DND-41 (cell line): ENCODE measurements at regions not wholly inside any gene's neighbourhood (a gene's known extent, or its start where the extent isn't known, plus 50 kb on each side); places are given as distances from the start of the nearest gene placed in this dataset.

Experiments used
- ATAC-seq: fragments of 200-7000 bp; cut with Tn5 transposase; 3 replicates; pipeline ENCODE4 v1.9.1; 2021; ENCODE audit warnings: low read depth; ENCODE audit not compliant: insufficient read depth
- DNase-seq: peaks from one replicate; pipeline ENCODE4 v3.0.0-alpha.2; 2020
- H2AFZ ChIP-seq: 2 replicates; pipeline ENCODE4 v1.6.0; 2012; ENCODE audit warnings: low read depth, low read length
- H3K27ac ChIP-seq: 2 replicates; pipeline ENCODE4 v1.5.1; 2012; ENCODE audit warnings: low read length, inconsistent platforms
- H3K27me3 ChIP-seq: fragments of 200-600 bp; sonication (generic); 2 replicates; pipeline ENCODE4 v1.6.0; 2012; ENCODE audit warnings: low read length, mild to moderate bottlenecking, inconsistent platforms; ENCODE audit not compliant: insufficient read depth, poor library complexity
- H3K36me3 ChIP-seq: 2 replicates; pipeline ENCODE4 v1.5.1; 2012; ENCODE audit warnings: low read length, inconsistent platforms; ENCODE audit not compliant: insufficient read depth
- H3K4me1 ChIP-seq: 2 replicates; pipeline ENCODE4 v1.5.1; 2012; ENCODE audit warnings: mild to moderate bottlenecking, low read length; ENCODE audit not compliant: insufficient read depth
- H3K4me2 ChIP-seq: 2 replicates; pipeline ENCODE4 v1.6.0; 2012; ENCODE audit warnings: mild to moderate bottlenecking, moderate library complexity, low read length, inconsistent platforms; ENCODE audit not compliant: insufficient read depth
- H3K4me3 ChIP-seq, 2 experiments: fragments of 200-600 bp in 1 of 2; shearing (Covaris generic) in 1 of 2; 2 replicates each; pipeline ENCODE4 v1.5.1; 2012 to 2016; ENCODE audit warnings: inconsistent platforms in 2 of 2, low read length in 2 of 2, mild to moderate bottlenecking in 2 of 2, low read depth in 1 of 2, moderate library complexity in 1 of 2
- H3K79me2 ChIP-seq: 2 replicates; pipeline ENCODE4 v1.6.0; 2012; ENCODE audit warnings: low read length, inconsistent platforms; ENCODE audit not compliant: insufficient read depth
- H3K9ac ChIP-seq: 2 replicates; pipeline ENCODE4 v1.6.0; 2012; ENCODE audit warnings: low read depth, mild to moderate bottlenecking, inconsistent platforms, low read length, moderate library complexity
- H3K9me3 ChIP-seq: 2 replicates; pipeline ENCODE4 v1.5.1; 2012; ENCODE audit warnings: low read length, moderate library complexity, mild to moderate bottlenecking, inconsistent platforms; ENCODE audit not compliant: insufficient read depth, severe bottlenecking
- H4K20me1 ChIP-seq: 2 replicates; pipeline ENCODE4 v1.6.0; 2012; ENCODE audit warnings: low read length; ENCODE audit not compliant: insufficient read depth
- CTCF ChIP-seq: IDR thresholded peaks from 2 replicates; pipeline ENCODE4 v1.5.1; 2012; ENCODE audit warnings: borderline replicate concordance, low read length, moderate library complexity, mild to moderate bottlenecking; ENCODE audit not compliant: poor library complexity, severe bottlenecking; ENCODE audit errors: extremely low read depth
- EZH2 ChIP-seq: IDR thresholded peaks from 3 replicates; pipeline ENCODE4 v1.6.1; 2012; ENCODE audit warnings: borderline replicate concordance, low read depth, mild to moderate bottlenecking, moderate library complexity, low read length, inconsistent platforms; ENCODE audit not compliant: severe bottlenecking

- ATAC-seq (no peak), DNase-seq (no peak)
- no peaks in the 10 kb centered on the region for H3K27me3 ChIP-seq
- peaks cover 17% of the 10 kb centered on the region for H3K9me3 ChIP-seq
- no peak overlapping the region for H3K9ac ChIP-seq
- H3K36me3 ChIP-seq: no peaks in the 10 kb centered on the region
- no peak overlapping the region for H3K27ac ChIP-seq
- no peaks in the 10 kb centered on the region for H4K20me1 ChIP-seq
- TF ChIP-seq EZH2 (no peak), CTCF (no peak)
- no peak overlapping the region for H3K4me3 ChIP-seq
- H3K4me2 ChIP-seq: no peak overlapping the region
- no peaks in the 10 kb centered on the region for H3K4me1 ChIP-seq
- H3K79me2 ChIP-seq: no peaks in the 10 kb centered on the region
- H2AFZ ChIP-seq: no peak overlapping the region
These were observed 389.1 kb upstream of the PCDH7 start for GRCh38 chr4:30330894-30331652.

GRCh38 chr4:30341731-30342130, 378.4 kb upstream of the PCDH7 start:
- no peak overlapping the region for H3K4me3 ChIP-seq
- no peak overlapping the region for H3K4me2 ChIP-seq
- no peaks in the 10 kb centered on the region for H3K36me3 ChIP-seq
- H3K9me3 ChIP-seq: no peaks in the 10 kb centered on the region
- DNase-seq (no peak), ATAC-seq (no peak)
- TF ChIP-seq CTCF (no peak), EZH2 (no peak)
- H3K27me3 ChIP-seq: no peaks in the 10 kb centered on the region
- H2AFZ ChIP-seq: no peak overlapping the region
- H4K20me1 ChIP-seq: no peaks in the 10 kb centered on the region
- no peak overlapping the region for H3K9ac ChIP-seq
- H3K79me2 ChIP-seq: no peaks in the 10 kb centered on the region
- no peaks in the 10 kb centered on the region for H3K4me1 ChIP-seq
- no peak overlapping the region for H3K27ac ChIP-seq

GRCh38 chr4:30350288-30350687, 369.9 kb upstream of the PCDH7 start:
- Histone ChIP-seq H3K9me3 (no peaks in the 10 kb centered on the region), H3K4me3 (no peak overlapping the region), H3K9ac (no peak overlapping the region), H3K27me3 (no peaks in the 10 kb centered on the region), H3K36me3 (no peaks in the 10 kb centered on the region), H3K27ac (no peak overlapping the region), H3K79me2 (no peaks in the 10 kb centered on the region), H4K20me1 (no peaks in the 10 kb centered on the region), H3K4me2 (no peak overlapping the region), H3K4me1 (no peaks in the 10 kb centered on the region), H2AFZ (no peak overlapping the region)
- TF ChIP-seq CTCF: no peak
- TF ChIP-seq EZH2: no peak
- DNase-seq: no peak
- no peak for ATAC-seq
